Sigmoid colon (tissue), 6 donors: ENCODE measurements at regions not wholly inside any gene's neighbourhood (a gene's known extent, or its start where the extent isn't known, plus 50 kb on each side); places are given as distances from the start of the nearest gene placed in this dataset.

Source experiments
- DNase-seq: peaks from one replicate; pipeline ENCODE4 v3.0.0-alpha.2; 2019
- H3K27ac ChIP-seq, 4 donors: fragments of 200-600 bp; sonication (generic); one replicate each; pipeline ENCODE4 v1.5.1; 2016 to 2019; ENCODE audit warnings: mild to moderate bottlenecking in 1 of 4
- H3K27me3 ChIP-seq, 3 donors: fragments of 200-600 bp; sonication (generic); one replicate each; pipeline ENCODE4 v1.5.1; 2019; ENCODE audit warnings: mild to moderate bottlenecking in 1 of 3
- H3K36me3 ChIP-seq, 4 donors: fragments of 200-600 bp; sonication (generic); one replicate each; pipeline ENCODE4 v1.5.1; 2016 to 2019
- H3K4me1 ChIP-seq, 4 donors: fragments of 200-600 bp; sonication (generic); one replicate each; pipeline ENCODE4 v1.5.1; 2017 to 2019
- H3K4me3 ChIP-seq, 4 donors: fragments of 200-600 bp; sonication (generic); one replicate each; pipeline ENCODE4 v1.5.1; 2017 to 2019; ENCODE audit warnings: mild to moderate bottlenecking in 2 of 4, moderate library complexity in 1 of 4
- H3K9me3 ChIP-seq, 4 donors: fragments of 200-600 bp in 3 of 4; sonication (generic) in 3 of 4; one replicate each; pipeline versions ENCODE4 v1.5.1 to v1.6.1; 2013 to 2019
- EP300 ChIP-seq, 4 donors: sonication (generic); formaldehyde crosslinking; IDR thresholded peaks; one replicate each; pipeline ENCODE4 v1.6.1; 2017; ENCODE audit warnings: antibody characterized with exemption in 4 of 4
- POLR2A ChIP-seq, 2 donors: fragments of 450-650 bp; IDR thresholded peaks; one replicate each; pipeline ENCODE4 v1.6.1; 2016; ENCODE audit warnings: antibody characterized with exemption in 2 of 2, mild to moderate bottlenecking in 2 of 2, moderate library complexity in 2 of 2
- POLR2AphosphoS5 ChIP-seq, 4 donors: sonication (generic); formaldehyde crosslinking; IDR thresholded peaks; one replicate each; pipeline ENCODE4 v1.6.1; 2017; ENCODE audit warnings: antibody characterized with exemption in 4 of 4
- WGBS, 2 donors: extraction: QIAGEN DNeasy Blood & Tissue Kit; methylation state at CpG; one replicate each; pipeline ENCODE4 v1.1.7; 2013; 5-methylcytosine and 5-hydroxymethylcytosine counted together
- intact Hi-C: fragments of 100-400 bp; cut with DNase I; formaldehyde crosslinking; loops from one replicate; pipeline ENCODE4 v1.15.1; 2023
- TF ChIP-seq, protein P1 (sequence below), 4 experiments: fragments of 450-650 bp in 3 of 4; fragments of 200-600 bp in 1 of 4; IDR thresholded peaks; one replicate each; pipeline ENCODE4 v1.5.1; 2016 to 2019; ENCODE audit warnings: antibody characterized with exemption in 4 of 4, mild to moderate bottlenecking in 3 of 4, moderate library complexity in 2 of 4
- donor health status: healthy with polysubstance abuse.
- donor health status: healthy.

DNA sequence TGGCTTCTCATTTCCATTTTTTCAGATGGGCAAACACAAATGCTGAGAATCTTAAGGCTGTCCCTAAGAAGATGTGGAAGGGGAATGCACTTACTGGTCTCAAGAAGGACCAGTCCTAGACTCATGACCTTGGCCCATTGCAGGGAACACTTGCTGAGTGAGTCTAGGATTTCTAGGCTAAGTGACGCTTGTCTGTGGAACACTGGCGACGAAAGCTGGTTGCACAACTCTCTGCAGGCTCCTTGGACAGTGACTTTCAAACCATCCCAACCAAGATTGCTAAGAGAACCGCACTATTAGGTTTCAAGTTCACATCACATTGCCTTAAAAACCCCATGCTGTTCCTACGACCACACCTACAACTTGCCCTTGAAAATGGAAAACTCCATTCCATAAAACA, 174.1 kb downstream of the AXIN2 start:
- 93 to 96% methylated on average over 5 of the region's 5 CpGs for WGBS, 2 donors
- TF ChIP-seq POLR2AphosphoS5 (IDR thresholded peaks at IDR 0.05) (no peak), EP300 (IDR thresholded peaks at IDR 0.05) (no peak), POLR2A (IDR thresholded peaks at IDR 0.05) (no peak)
- TF ChIP-seq, protein P1, sequence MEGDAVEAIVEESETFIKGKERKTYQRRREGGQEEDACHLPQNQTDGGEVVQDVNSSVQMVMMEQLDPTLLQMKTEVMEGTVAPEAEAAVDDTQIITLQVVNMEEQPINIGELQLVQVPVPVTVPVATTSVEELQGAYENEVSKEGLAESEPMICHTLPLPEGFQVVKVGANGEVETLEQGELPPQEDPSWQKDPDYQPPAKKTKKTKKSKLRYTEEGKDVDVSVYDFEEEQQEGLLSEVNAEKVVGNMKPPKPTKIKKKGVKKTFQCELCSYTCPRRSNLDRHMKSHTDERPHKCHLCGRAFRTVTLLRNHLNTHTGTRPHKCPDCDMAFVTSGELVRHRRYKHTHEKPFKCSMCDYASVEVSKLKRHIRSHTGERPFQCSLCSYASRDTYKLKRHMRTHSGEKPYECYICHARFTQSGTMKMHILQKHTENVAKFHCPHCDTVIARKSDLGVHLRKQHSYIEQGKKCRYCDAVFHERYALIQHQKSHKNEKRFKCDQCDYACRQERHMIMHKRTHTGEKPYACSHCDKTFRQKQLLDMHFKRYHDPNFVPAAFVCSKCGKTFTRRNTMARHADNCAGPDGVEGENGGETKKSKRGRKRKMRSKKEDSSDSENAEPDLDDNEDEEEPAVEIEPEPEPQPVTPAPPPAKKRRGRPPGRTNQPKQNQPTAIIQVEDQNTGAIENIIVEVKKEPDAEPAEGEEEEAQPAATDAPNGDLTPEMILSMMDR (IDR thresholded peaks at IDR 0.05) = no peak

DNA sequence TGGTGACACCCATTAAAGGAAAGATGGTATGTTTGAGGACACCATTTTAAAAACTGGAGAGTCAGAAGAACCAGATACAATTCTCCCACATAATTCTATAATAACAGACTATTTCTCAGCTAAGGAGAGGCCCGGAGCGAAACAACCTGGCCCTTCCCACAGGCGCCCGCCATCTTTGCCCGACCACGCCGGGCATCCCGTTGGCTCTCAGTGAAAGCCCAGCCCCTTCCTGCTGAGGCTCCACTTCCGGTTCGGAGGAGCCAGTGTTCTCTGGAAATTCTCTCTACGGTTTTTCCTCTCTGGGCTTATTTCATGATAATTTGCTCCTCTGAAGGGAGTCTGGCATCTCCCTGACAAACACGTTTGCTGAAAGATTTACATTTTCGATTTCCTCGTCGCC, 175.7 kb downstream of the AXIN2 start:
- no peaks in the 10 kb centered on the region for H3K4me1 ChIP-seq
- H3K27me3 ChIP-seq = no peaks in the 10 kb centered on the region
- H3K36me3 ChIP-seq = no peaks in the 10 kb centered on the region
- no peak for DNase-seq
- no peak overlapping the region for H3K27ac ChIP-seq
- intact Hi-C loops = no loop called here
- TF ChIP-seq, protein P1 (IDR thresholded peaks at IDR 0.05) = no peak
- no peak for TF ChIP-seq POLR2AphosphoS5 (IDR thresholded peaks at IDR 0.05)
- TF ChIP-seq POLR2A (IDR thresholded peaks at IDR 0.05) = no peak
- no peak for TF ChIP-seq EP300 (IDR thresholded peaks at IDR 0.05)
- WGBS, 2 donors = 95% methylated on average over 15 of the region's 15 CpGs
- no peak overlapping the region for H3K4me3 ChIP-seq
- H3K9me3 ChIP-seq = peaks cover 0 to 5% (median 0%) of the 10 kb centered on the region in 4 donors

More for the DNA sequence above, 174.1 kb downstream of the AXIN2 start:
- H3K4me1 ChIP-seq = no peaks in the 10 kb centered on the region
- no peak overlapping the region for H3K4me3 ChIP-seq
- H3K27ac ChIP-seq = no peak overlapping the region
- DNase-seq = no peak
- intact Hi-C loops = no loop called here
- H3K9me3 ChIP-seq = no peaks in the 10 kb centered on the region
- H3K27me3 ChIP-seq = no peaks in the 10 kb centered on the region
- H3K36me3 ChIP-seq = no peaks in the 10 kb centered on the region

DNA sequence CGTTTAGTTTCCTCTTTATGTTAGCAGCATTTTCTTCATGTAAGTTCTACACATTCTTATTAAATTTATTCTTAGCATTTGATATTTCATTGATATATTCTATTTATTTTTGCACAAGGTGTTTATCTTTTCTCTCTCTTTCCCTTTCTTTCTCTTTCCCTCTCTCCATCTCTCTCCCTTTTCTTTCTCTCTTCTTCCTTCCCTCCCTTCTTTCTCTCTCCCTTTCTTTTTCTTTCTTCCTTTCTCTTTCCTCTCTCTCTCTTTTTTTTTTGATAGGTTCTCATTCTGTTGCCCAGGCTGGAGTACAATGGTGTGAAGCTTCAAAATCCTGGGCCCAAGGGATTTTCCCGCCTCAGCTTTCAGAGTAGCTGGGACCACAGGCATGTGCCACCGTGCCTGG, 176.4 kb downstream of the AXIN2 start:
- H3K36me3 ChIP-seq = no peaks in the 10 kb centered on the region
- no peak overlapping the region for H3K27ac ChIP-seq
- no peak overlapping the region for H3K4me3 ChIP-seq
- no peak for DNase-seq
- TF ChIP-seq POLR2AphosphoS5 (IDR thresholded peaks at IDR 0.05) (no peak), EP300 (IDR thresholded peaks at IDR 0.05) (no peak), POLR2A (IDR thresholded peaks at IDR 0.05) (no peak)
- TF ChIP-seq, protein P1 (IDR thresholded peaks at IDR 0.05) = no peak
- no peaks in the 10 kb centered on the region for H3K4me1 ChIP-seq
- intact Hi-C loops = no loop called here
- peaks cover 0 to 5% (median 0%) of the 10 kb centered on the region in 4 donors for H3K9me3 ChIP-seq
- no peaks in the 10 kb centered on the region for H3K27me3 ChIP-seq
- WGBS, 2 donors = 95 to 97% methylated on average over 3 of the region's 3 CpGs

DNA sequence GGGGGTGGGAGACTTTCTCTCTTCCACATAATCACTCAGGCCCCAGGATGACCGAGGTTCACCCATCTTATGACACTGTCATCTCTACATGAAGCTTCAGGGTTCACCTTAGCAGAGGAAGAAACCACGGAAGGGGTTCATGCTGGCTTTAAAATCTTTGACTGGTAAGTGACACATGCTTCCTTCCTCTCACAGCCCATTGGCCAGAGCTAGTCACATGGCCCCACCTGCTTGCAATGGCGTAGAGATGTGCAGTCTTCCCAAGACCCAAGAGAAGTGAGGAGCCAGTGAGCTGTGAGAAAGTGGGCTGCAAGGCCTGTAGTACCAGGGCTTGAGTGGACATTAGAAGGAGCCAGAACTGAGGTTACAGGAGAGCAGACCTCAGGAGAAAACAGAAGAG, 180.3 kb downstream of the AXIN2 start:
- Histone ChIP-seq H3K4me3 (no peak overlapping the region), H3K27me3 (no peaks in the 10 kb centered on the region), H3K4me1 (no peaks in the 10 kb centered on the region), H3K36me3 (no peaks in the 10 kb centered on the region), H3K9me3 (peaks cover 0 to 5% (median 0%) of the 10 kb centered on the region in 4 donors), H3K27ac (no peak overlapping the region)
- intact Hi-C loops = no loop called here
- 88 to 93% methylated on average over 3 of the region's 3 CpGs for whole genome bisulfite sequencing, 2 donors
- no peak for DNase-seq
- no peak for TF ChIP-seq POLR2A (IDR thresholded peaks at IDR 0.05)
- TF ChIP-seq, protein P1 (IDR thresholded peaks at IDR 0.05) = no peak
- no peak for TF ChIP-seq POLR2AphosphoS5 (IDR thresholded peaks at IDR 0.05)
- TF ChIP-seq EP300 (IDR thresholded peaks at IDR 0.05) = no peak

DNA sequence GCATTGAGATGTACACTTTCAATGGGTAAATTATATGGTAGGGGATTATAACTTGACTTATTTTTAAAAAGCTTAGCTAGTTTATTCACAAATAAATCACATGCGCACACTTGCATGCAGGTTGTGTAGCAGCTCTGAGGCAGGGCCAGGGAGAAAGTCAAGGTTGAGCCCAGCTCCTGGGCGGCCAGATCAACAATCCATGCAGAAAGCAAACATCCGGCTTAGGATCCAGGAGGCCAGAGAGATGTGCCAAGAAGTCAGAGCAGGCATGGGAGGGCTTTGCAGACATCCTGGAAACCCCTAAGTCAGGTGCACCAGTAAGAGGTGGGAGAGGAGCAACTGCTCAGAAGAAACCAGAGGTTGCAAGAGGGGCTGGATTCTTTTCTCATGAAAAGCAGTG, 186.5 kb downstream of the AXIN2 start:
- Histone ChIP-seq H3K4me3 (no peak overlapping the region), H3K27me3 (peaks cover 0 to 13% (median 0%) of the 10 kb centered on the region in 3 donors), H3K4me1 (no peaks in the 10 kb centered on the region), H3K36me3 (no peaks in the 10 kb centered on the region), H3K9me3 (no peaks in the 10 kb centered on the region), H3K27ac (no peak overlapping the region)
- 25 to 81% methylated on average over 3 of the region's 3 CpGs for WGBS, 2 donors
- DNase-seq = no peak
- no peak for TF ChIP-seq EP300 (IDR thresholded peaks at IDR 0.05)
- TF ChIP-seq POLR2A (IDR thresholded peaks at IDR 0.05) = no peak
- TF ChIP-seq, protein P1 (IDR thresholded peaks at IDR 0.05) = no peak
- no peak for TF ChIP-seq POLR2AphosphoS5 (IDR thresholded peaks at IDR 0.05)
- intact Hi-C loops = no loop called here
